SK-N-SH treated with all-trans-retinoic acid at 6 μM for 48 hours (cell line): ENCODE measurements at regions not wholly inside any gene's neighbourhood (a gene's known extent, or its start where the extent isn't known, plus 50 kb on each side); places are given as distances from the start of the nearest gene placed in this dataset.

ENCODE experiments used
- ATAC-seq: fragments of 200-7000 bp; cut with Tn5 transposase; 3 replicates; pipeline ENCODE4 v1.9.1; 2020; ENCODE audit warnings: mild to moderate bottlenecking, moderate library complexity
- ARNTL ChIP-seq: fragments of 450-650 bp; formaldehyde crosslinking; IDR thresholded peaks from 2 replicates; pipeline ENCODE4 v1.5.0; 2020; ENCODE audit warnings: low read depth, mild to moderate bottlenecking, moderate library complexity, borderline replicate concordance
- BACH2 ChIP-seq: fragments of 250-450 bp; sonication (Bioruptor Pico); IDR thresholded peaks from 2 replicates; pipeline ENCODE4 v1.9.0; 2021; ENCODE audit warnings: mild to moderate bottlenecking, borderline replicate concordance
- CREB5 ChIP-seq: fragments of 250-450 bp; sonication (Bioruptor Pico); IDR thresholded peaks from 2 replicates; pipeline ENCODE4 v1.5.1; 2020; ENCODE audit warnings: low read depth, mild to moderate bottlenecking, moderate library complexity
- CSDC2 ChIP-seq: fragments of 250-450 bp; sonication (Bioruptor Pico); IDR thresholded peaks from 2 replicates; pipeline ENCODE4 v1.5.0; 2020; ENCODE audit warnings: mild to moderate bottlenecking, moderate library complexity
- CSRNP3 ChIP-seq: fragments of 250-450 bp; sonication (Bioruptor Pico); IDR thresholded peaks from 2 replicates; pipeline ENCODE4 v1.5.1; 2021; ENCODE audit warnings: mild to moderate bottlenecking, moderate library complexity
- ESRRG ChIP-seq: fragments of 250-450 bp; sonication (Bioruptor Pico); IDR thresholded peaks from 2 replicates; pipeline ENCODE4 v1.6.1; 2021; ENCODE audit warnings: mild to moderate bottlenecking
- GLIS3 ChIP-seq: fragments of 250-450 bp; sonication (Bioruptor Pico); IDR thresholded peaks from 2 replicates; pipeline ENCODE4 v1.5.0; 2020; ENCODE audit warnings: mild to moderate bottlenecking, moderate library complexity
- ISL1 ChIP-seq: fragments of 250-450 bp; sonication (Bioruptor Pico); IDR thresholded peaks from 2 replicates; pipeline ENCODE4 v2.1.2; 2022; ENCODE audit warnings: mild to moderate bottlenecking, moderate library complexity
- OSR1 ChIP-seq: fragments of 250-450 bp; sonication (Bioruptor Pico); IDR thresholded peaks from 2 replicates; pipeline ENCODE4 v1.8.0; 2022; ENCODE audit warnings: moderate library complexity, mild to moderate bottlenecking, inconsistent platforms
- PATZ1 ChIP-seq: fragments of 250-450 bp; sonication (Bioruptor Pico); IDR thresholded peaks from 2 replicates; pipeline ENCODE4 v1.8.0; 2020; ENCODE audit warnings: mild to moderate bottlenecking, moderate library complexity, borderline replicate concordance
- POU6F1 ChIP-seq: fragments of 250-450 bp; sonication (Bioruptor Pico); IDR thresholded peaks from 2 replicates; pipeline ENCODE4 v1.8.0; 2021; ENCODE audit warnings: low read depth, mild to moderate bottlenecking, moderate library complexity, borderline replicate concordance
- PPARA ChIP-seq: fragments of 250-450 bp; sonication (Bioruptor Pico); IDR thresholded peaks from 2 replicates; pipeline ENCODE4 v1.5.0; 2020; ENCODE audit warnings: mild to moderate bottlenecking, borderline replicate concordance
- SNAI2 ChIP-seq: fragments of 250-450 bp; sonication (Bioruptor Pico); IDR thresholded peaks from 2 replicates; pipeline ENCODE4 v1.5.0; 2020; ENCODE audit warnings: mild to moderate bottlenecking, moderate library complexity
- TCF4 ChIP-seq: fragments of 250-450 bp; sonication (Bioruptor Pico); IDR thresholded peaks from 2 replicates; pipeline ENCODE4 v1.8.0; 2021; ENCODE audit warnings: mild to moderate bottlenecking, moderate library complexity, borderline replicate concordance
- TOX ChIP-seq: fragments of 250-450 bp; sonication (Bioruptor Pico); IDR thresholded peaks from 2 replicates; pipeline ENCODE4 v1.8.0; 2021; ENCODE audit warnings: mild to moderate bottlenecking, moderate library complexity, borderline replicate concordance
- ZC3H10 ChIP-seq: fragments of 250-450 bp; sonication (Bioruptor Pico); IDR thresholded peaks from 2 replicates; pipeline ENCODE4 v1.5.1; 2021; ENCODE audit warnings: mild to moderate bottlenecking, moderate library complexity
- ZFP3 ChIP-seq: fragments of 250-450 bp; sonication (Bioruptor Pico); IDR thresholded peaks from 2 replicates; pipeline ENCODE4 v1.5.0; 2020; ENCODE audit warnings: mild to moderate bottlenecking, moderate library complexity
- ZFP30 ChIP-seq: fragments of 450-650 bp; formaldehyde crosslinking; IDR thresholded peaks from 2 replicates; pipeline ENCODE4 v1.5.0; 2022; ENCODE audit warnings: mild to moderate bottlenecking, moderate library complexity
- ZNF565 ChIP-seq: fragments of 450-650 bp; formaldehyde crosslinking; conservative IDR thresholded peaks from 2 replicates; pipeline ENCODE4 v1.5.0; 2020; ENCODE audit warnings: low read depth, mild to moderate bottlenecking, moderate library complexity
- ZNF70 ChIP-seq: fragments of 450-650 bp; formaldehyde crosslinking; IDR thresholded peaks from 2 replicates; pipeline ENCODE4 v1.5.0; 2020; ENCODE audit warnings: mild to moderate bottlenecking, moderate library complexity
- ZNF8 ChIP-seq: fragments of 450-650 bp; formaldehyde crosslinking; IDR thresholded peaks from 2 replicates; pipeline ENCODE4 v1.5.0; 2020; ENCODE audit warnings: mild to moderate bottlenecking, moderate library complexity

- ATAC-seq, result no peak
- TF ChIP-seq ZNF565 (CRISPR knock-in tag) (no peak), CSRNP3 (CRISPR knock-in tag) (no peak), POU6F1 (CRISPR knock-in tag) (no peak), ZFP3 (CRISPR knock-in tag) (no peak), ZNF8 (no peak), PPARA (CRISPR knock-in tag) (no peak), SNAI2 (CRISPR knock-in tag) (no peak), BACH2 (CRISPR knock-in tag) (no peak), CREB5 (CRISPR knock-in tag) (no peak), ZFP30 (CRISPR knock-in tag) (no peak), CSDC2 (CRISPR knock-in tag) (no peak), ZNF70 (no peak), PATZ1 (no peak), ISL1 (no peak), OSR1 (CRISPR knock-in tag) (no peak), ZC3H10 (no peak), ARNTL (CRISPR knock-in tag) (no peak), TCF4 (CRISPR knock-in tag) (no peak), ESRRG (CRISPR knock-in tag) (no peak), GLIS3 (CRISPR knock-in tag) (no peak)
Observed at GRCh38 chr4:111650146-111650545, 495.1 kb upstream of the FAM241A start.

GRCh38 chr4:111650674-111651086 lies 494.6 kb upstream of the FAM241A start:
- TF ChIP-seq ZFP30 (CRISPR knock-in tag) (no peak), ZFP3 (CRISPR knock-in tag) (no peak), ZC3H10 (no peak), ISL1 (no peak), CSDC2 (CRISPR knock-in tag) (no peak), ARNTL (CRISPR knock-in tag) (no peak), ZNF70 (no peak), GLIS3 (CRISPR knock-in tag) (no peak), ZNF565 (CRISPR knock-in tag) (no peak), ESRRG (CRISPR knock-in tag) (no peak), TOX (CRISPR knock-in tag) (no peak), CREB5 (CRISPR knock-in tag) (no peak), PPARA (CRISPR knock-in tag) (no peak), OSR1 (CRISPR knock-in tag) (no peak), TCF4 (CRISPR knock-in tag) (no peak), PATZ1 (no peak), POU6F1 (CRISPR knock-in tag) (no peak)
- ATAC-seq, result no peak
